A673 (cell line): ENCODE measurements at regions not wholly inside any gene's neighbourhood (a gene's known extent, or its start where the extent isn't known, plus 50 kb on each side); places are given as distances from the start of the nearest gene placed in this dataset.

Source experiments
- BruUV-seq: library from RNA; stranded (reverse); fragments of 400-500 nt; replicated peaks from 2 replicates; lab custom pipeline; 2021; lab: Mats Ljungman, UMichigan
- CTCF ChIA-PET: fragments of 300-600 bp; sonication (Branson Sonifier 250); formaldehyde crosslinking; loops from one replicate; lab custom pipeline; 2022; ENCODE audit warnings: antibody characterized with exemption; lab: Charles Lee
- POLR2A ChIA-PET: fragments of 300-600 bp; sonication (Branson Sonifier 250); formaldehyde crosslinking; loops from one replicate; lab custom pipeline; 2022; ENCODE audit warnings: antibody characterized with exemption; ENCODE audit not compliant: low non-redundant PET; lab: Charles Lee
- DNase-seq: peaks from one replicate; pipeline ENCODE4 v3.0.0-alpha.2; 2015; ENCODE audit warnings: low spot score
- H3K27ac ChIP-seq: fragments of 200-600 bp; sonication (generic); 2 replicates; pipeline ENCODE4 v1.5.1; 2016; ENCODE audit warnings: mixed run types, low read depth, mild to moderate bottlenecking, mixed read lengths, antibody characterized with exemption, low read length; ENCODE audit not compliant: poor library complexity, severe bottlenecking
- H3K27me3 ChIP-seq: fragments of 200-600 bp; sonication (generic); replicated peaks from 2 replicates; pipeline ENCODE4 v1.6.1; 2017; ENCODE audit warnings: mixed run types, low read depth, mild to moderate bottlenecking, mixed read lengths, antibody characterized with exemption, low read length; ENCODE audit not compliant: insufficient read depth, poor library complexity
- H3K36me3 ChIP-seq: fragments of 200-600 bp; sonication (generic); 2 replicates; pipeline ENCODE4 v1.6.1; 2016; ENCODE audit warnings: mixed run types, mild to moderate bottlenecking, mixed read lengths, antibody characterized with exemption, low read length; ENCODE audit not compliant: insufficient read depth, poor library complexity, severe bottlenecking
- H3K4me1 ChIP-seq: fragments of 200-600 bp; sonication (generic); 2 replicates; pipeline ENCODE4 v1.6.1; 2017; ENCODE audit warnings: mixed run types, mild to moderate bottlenecking, mixed read lengths, antibody characterized with exemption, low read length; ENCODE audit not compliant: insufficient read depth, poor library complexity, severe bottlenecking
- H3K4me3 ChIP-seq: fragments of 200-600 bp; sonication (generic); 2 replicates; pipeline ENCODE4 v1.5.1; 2016; ENCODE audit warnings: low read depth, mixed run types, mild to moderate bottlenecking, mixed read lengths, low read length; ENCODE audit not compliant: poor library complexity, severe bottlenecking
- H3K9me3 ChIP-seq: fragments of 200-600 bp; sonication (generic); 2 replicates; pipeline ENCODE4 v1.6.1; 2016; ENCODE audit warnings: mixed run types, low read depth, mild to moderate bottlenecking, mixed read lengths, antibody characterized with exemption, low read length; ENCODE audit not compliant: poor library complexity, severe bottlenecking
- CTCF ChIP-seq: fragments of 300-800, 200-600 bp; sonication (generic); conservative IDR thresholded peaks from 2 replicates; pipeline ENCODE4 v1.5.1; 2017; ENCODE audit warnings: low read depth, mild to moderate bottlenecking, antibody characterized with exemption, low read length, moderate library complexity, mixed read lengths
- EZH2 ChIP-seq: fragments of 200-600 bp; sonication (generic); IDR thresholded peaks from 2 replicates; pipeline ENCODE4 v1.6.1; 2017; ENCODE audit warnings: borderline replicate concordance, low read depth, mild to moderate bottlenecking, mixed read lengths, antibody characterized with exemption, low read length; ENCODE audit not compliant: poor library complexity, severe bottlenecking
- intact Hi-C: fragments of 100-400 bp; cut with micrococcal nuclease; formaldehyde crosslinking; loops from one replicate; pipeline ENCODE4 v1.10.0; 2022; ENCODE audit not compliant: unreplicated experiment

GRCh38 chr18:34959211-34959829, 81.9 kb upstream of the MAPRE2 start:
- DNase-seq = no peak
- intact Hi-C loops = no loop called here
- H3K36me3 ChIP-seq = no peaks in the 10 kb centered on the region
- H3K4me1 ChIP-seq = no peaks in the 10 kb centered on the region
- no peak overlapping the region for H3K4me3 ChIP-seq
- no peak overlapping the region for H3K27ac ChIP-seq
- ChIA-PET CTCF (no interaction called here), POLR2A (no interaction called here)
- TF ChIP-seq CTCF = no peak
- TF ChIP-seq EZH2 = no peak
- no TSS peak for BruUV-seq
- H3K27me3 ChIP-seq = no peaks in the 10 kb centered on the region
- H3K9me3 ChIP-seq = no peaks in the 10 kb centered on the region

GRCh38 chr18:34959989-34960388, 81.2 kb upstream of the MAPRE2 start:
- intact Hi-C loops = no loop called here
- CTCF ChIA-PET = no interaction called here
- POLR2A ChIA-PET = no interaction called here

GRCh38 chr18:34965108-34965507, 76.1 kb upstream of the MAPRE2 start:
- ChIA-PET POLR2A (no interaction called here), CTCF (no interaction called here)
- Histone ChIP-seq H3K9me3 (no peaks in the 10 kb centered on the region), H3K27me3 (no peaks in the 10 kb centered on the region), H3K27ac (no peak overlapping the region), H3K36me3 (no peaks in the 10 kb centered on the region), H3K4me3 (no peak overlapping the region), H3K4me1 (no peaks in the 10 kb centered on the region)
- no peak for DNase-seq
- no peak for TF ChIP-seq CTCF
- no peak for TF ChIP-seq EZH2
- BruUV-seq = no TSS peak
- intact Hi-C loops = no loop called here

More at GRCh38 chr18:34959989-34960388, 81.2 kb upstream of the MAPRE2 start:
- no peak for DNase-seq
- BruUV-seq = no TSS peak
- H3K36me3 ChIP-seq = no peaks in the 10 kb centered on the region
- H3K9me3 ChIP-seq = no peaks in the 10 kb centered on the region
- H3K4me3 ChIP-seq = no peak overlapping the region
- no peaks in the 10 kb centered on the region for H3K4me1 ChIP-seq
- TF ChIP-seq CTCF (no peak), EZH2 (no peak)
- H3K27me3 ChIP-seq = no peaks in the 10 kb centered on the region
- H3K27ac ChIP-seq = no peak overlapping the region
